ENCODE measurements at regions not wholly inside any gene's neighbourhood (a gene's known extent, or its start where the extent isn't known, plus 50 kb on each side); places are given as distances from the start of the nearest gene placed in this dataset.

GRCh38 chr13:63706751-63707150 is 2291.1 kb upstream of the PCDH20 start:
- H3K4ac ChIP-seq (ENCODE audit: low read depth, low read length) = no peak overlapping the region
- H3K9me3 ChIP-seq (ENCODE audit: control insufficient read depth, low read depth, low read length) = no peaks in the 10 kb centered on the region
- no peak overlapping the region for H3K18ac ChIP-seq (ENCODE audit: insufficient read length, low read depth, low read length)
- no peaks in the 10 kb centered on the region for H3K79me2 ChIP-seq (ENCODE audit: insufficient read depth, low read length)
- Mint-ChIP-seq H3K4me3 (no peak overlapping the region), H3K9me3 (no peaks in the 10 kb centered on the region), H3K27me3 (ENCODE audit: low read depth) (no peaks in the 10 kb centered on the region), H3K4me1 (no peaks in the 10 kb centered on the region), H3K27ac (no peak overlapping the region), H3K36me3 (ENCODE audit: insufficient read depth in 1 of 3, low read depth in 3 of 3) (no peaks in the 10 kb centered on the region)
- H3K4me2 ChIP-seq (ENCODE audit: insufficient read depth, insufficient read length, low read length) = no peak overlapping the region
- no peak overlapping the region for H2BK20ac ChIP-seq (ENCODE audit: low read depth, low read length, poor library complexity, severe bottlenecking)
- no peak for TF ChIP-seq CTCF (conservative IDR thresholded peaks at IDR 0.05)
- no peak overlapping the region for H3K9ac ChIP-seq (ENCODE audit: extremely low read depth, insufficient read length, low read length)
- no peak overlapping the region for H4K91ac ChIP-seq (ENCODE audit: insufficient read length, low read depth, low read length)
- H2BK120ac ChIP-seq (ENCODE audit: low read depth, low read length, poor library complexity, severe bottlenecking) = no peak overlapping the region
- H2AFZ ChIP-seq (ENCODE audit: low read length) = no peak overlapping the region
- no peak overlapping the region for H2BK5ac ChIP-seq (ENCODE audit: insufficient read length, low read length)
- H4K5ac ChIP-seq (ENCODE audit: insufficient read length, low read depth, low read length) = no peak overlapping the region
- no CpG with 5 or more reads among the region's 2 CpGs for WGBS (ENCODE audit: extremely low coverage, insufficient read length, low lambda C conversion rate)
- H3K79me1 ChIP-seq (ENCODE audit: insufficient read depth, low read depth, low read length, poor library complexity, severe bottlenecking) = no peaks in the 10 kb centered on the region
- no peak overlapping the region for H3K56ac ChIP-seq (ENCODE audit: insufficient read length, low read depth, low read length)
- no peak overlapping the region for H3T11ph ChIP-seq (ENCODE audit: low read length)
- no peak overlapping the region for H4K8ac ChIP-seq (replicated peaks; ENCODE audit: insufficient read length, low read depth, low read length)
- H3K4me1 ChIP-seq (ENCODE audit: insufficient read depth, low read length) = no peaks in the 10 kb centered on the region
- no peak overlapping the region for H2BK12ac ChIP-seq (ENCODE audit: insufficient read length, low read depth, low read length)
- H3K27me3 ChIP-seq (ENCODE audit: insufficient read depth, low read length) = no peaks in the 10 kb centered on the region
- no peak overlapping the region for H3K14ac ChIP-seq (ENCODE audit: insufficient read depth, low read length)
- H3K27ac ChIP-seq (ENCODE audit: insufficient read length, low read depth, low read length) = no peak overlapping the region
- no peak overlapping the region for H2BK15ac ChIP-seq (ENCODE audit: low read depth, low read length)
- no peaks in the 10 kb centered on the region for H3K23me2 ChIP-seq (ENCODE audit: insufficient read length, low read depth, low read length, poor library complexity, severe bottlenecking)
- no peaks in the 10 kb centered on the region for H4K20me1 ChIP-seq (ENCODE audit: control insufficient read depth, insufficient read depth, insufficient read length)
- no peak overlapping the region for H2AK5ac ChIP-seq (ENCODE audit: insufficient read length, low read length)
- no peak overlapping the region for H3K23ac ChIP-seq (ENCODE audit: insufficient read length, low read depth, low read length)
- DNase-seq = no peak
